Fibroblast of villous mesenchyme (primary cell): ENCODE measurements at regions not wholly inside any gene's neighbourhood (a gene's known extent, or its start where the extent isn't known, plus 50 kb on each side); places are given as distances from the start of the nearest gene placed in this dataset.

ENCODE experiments used
- DNase-seq: peaks from one replicate; pipeline ENCODE4 v3.0.0-alpha.2; 2010; ENCODE audit warnings: low read depth
- H3K4me3 ChIP-seq: 2 replicates; pipeline ENCODE4 v1.5.1; 2011; ENCODE audit warnings: low read depth, mild to moderate bottlenecking, low read length
- CTCF ChIP-seq: IDR thresholded peaks from 2 replicates; pipeline ENCODE4 v1.5.1; 2012; ENCODE audit warnings: low read depth, mild to moderate bottlenecking, low read length; ENCODE audit not compliant: insufficient read depth

GRCh38 chr6:166778046-166778445, 151.0 kb upstream of the RPS6KA2 start:
- no peak for TF ChIP-seq CTCF
- H3K4me3 ChIP-seq, result no peak overlapping the region
- DNase-seq, result no peak

- no peak overlapping the region for H3K4me3 ChIP-seq
- no peak for TF ChIP-seq CTCF
- DNase-seq, result no peak
Observed at GRCh38 chr6:166777096-166777630, 150.1 kb upstream of the RPS6KA2 start.

- H3K4me3 ChIP-seq, result no peak overlapping the region
- no peak for TF ChIP-seq CTCF
- DNase-seq, result no peak
Observed at GRCh38 chr6:166776571-166776970, 149.5 kb upstream of the RPS6KA2 start.

GRCh38 chr6:166775923-166776220, 148.8 kb upstream of the RPS6KA2 start:
- DNase-seq, result no peak
- TF ChIP-seq CTCF, result no peak
- H3K4me3 ChIP-seq, result no peak overlapping the region

- peak; percentile 86 for TF ChIP-seq CTCF
- no peak overlapping the region for H3K4me3 ChIP-seq
- peak; percentile 76 for DNase-seq
Observed at GRCh38 chr6:166775180-166775922, 148.3 kb upstream of the RPS6KA2 start.

- DNase-seq, result no peak
- H3K4me3 ChIP-seq, result no peak overlapping the region
- no peak for TF ChIP-seq CTCF
Observed at GRCh38 chr6:166774770-166775169, 147.7 kb upstream of the RPS6KA2 start.

GRCh38 chr6:166774292-166774691, 147.2 kb upstream of the RPS6KA2 start:
- no peak for DNase-seq
- H3K4me3 ChIP-seq, result no peak overlapping the region
- no peak for TF ChIP-seq CTCF
